H1 (cell line): ENCODE measurements at regions not wholly inside any gene's neighbourhood (a gene's known extent, or its start where the extent isn't known, plus 50 kb on each side); places are given as distances from the start of the nearest gene placed in this dataset.

Experiments
- CTCF ChIA-PET: fragments of 300-600 bp; sonication (Branson Sonifier 250); formaldehyde crosslinking; loops from one replicate; lab custom pipeline; 2021; ENCODE audit not compliant: partially characterized antibody; lab: Charles Lee
- POLR2A ChIA-PET: fragments of 300-600 bp; sonication (Branson Sonifier 250); formaldehyde crosslinking; loops from one replicate; lab custom pipeline; 2021; ENCODE audit warnings: inconsistent platforms; ENCODE audit not compliant: partially characterized antibody; lab: Charles Lee
- DNase-seq, 2 experiments: peaks; one replicate each; pipeline versions ENCODE4 v3.0.0 to v3.0.0-alpha.2; 2010 to 2022; ENCODE audit warnings: low spot score in 2 of 2, low read depth in 1 of 2, mixed read lengths in 1 of 2
- FAIRE-seq: peaks from 2 replicates; lab custom pipeline; 2011; peaks lifted over from hg19 to GRCh38; lab: Jason Lieb, UNC
- H2AFZ ChIP-seq: 2 replicates; pipeline ENCODE4 v1.8.1; 2012; ENCODE audit warnings: low read length, inconsistent platforms
- H2AK5ac ChIP-seq: 2 replicates; pipeline ENCODE4 v1.6.1; 2013; ENCODE audit warnings: low read depth, low read length
- H2BK120ac ChIP-seq: replicated peaks from 2 replicates; pipeline ENCODE3; 2013; ENCODE audit warnings: low read depth, low read length, inconsistent platforms
- H2BK12ac ChIP-seq: 2 replicates; pipeline ENCODE4 v1.6.1; 2013; ENCODE audit warnings: low read depth, low read length
- H2BK15ac ChIP-seq: 2 replicates; pipeline ENCODE4 v1.6.1; 2013; ENCODE audit warnings: low read length
- H2BK20ac ChIP-seq: 2 replicates; pipeline ENCODE4 v1.6.1; 2013; ENCODE audit warnings: low read length
- H2BK5ac ChIP-seq: 2 replicates; pipeline ENCODE4 v1.6.1; 2013; ENCODE audit warnings: low read depth, low read length
- H3K14ac ChIP-seq: 2 replicates; pipeline ENCODE4 v1.6.1; 2013; ENCODE audit warnings: inconsistent platforms; ENCODE audit not compliant: insufficient read length
- H3K18ac ChIP-seq: 2 replicates; pipeline ENCODE4 v1.6.1; 2013; ENCODE audit warnings: low read length; ENCODE audit errors: extremely low read depth
- H3K23ac ChIP-seq: 2 replicates; pipeline ENCODE4 v1.6.1; 2013; ENCODE audit warnings: inconsistent platforms; ENCODE audit not compliant: insufficient read length
- H3K23me2 ChIP-seq: 2 replicates; pipeline ENCODE4 v1.6.1; 2013; ENCODE audit warnings: low read depth, low read length
- H3K27ac ChIP-seq: 2 replicates; pipeline ENCODE4 v1.6.1; 2011; ENCODE audit warnings: low read depth, low read length, inconsistent platforms
- H3K27me3 ChIP-seq, 4 experiments: replicated peaks in 1 of 4; 1 replicate in 1 of 4; 2 replicates in 3 of 4; pipeline versions ENCODE4 v1.6.1 to v1.8.1; 2011 to 2013; ENCODE audit warnings: low read length in 3 of 4, mild to moderate bottlenecking in 3 of 4, inconsistent platforms in 2 of 4, mixed read lengths in 2 of 4, moderate library complexity in 1 of 4; ENCODE audit not compliant: control insufficient read depth in 3 of 4, insufficient read depth in 3 of 4; ENCODE audit errors: extremely low read depth in 1 of 4
- H3K36me3 ChIP-seq, 4 experiments: 2 replicates each; pipeline versions ENCODE4 v1.6.1 to v1.8.1; 2011 to 2013; ENCODE audit warnings: mild to moderate bottlenecking in 4 of 4, low read length in 3 of 4, moderate library complexity in 2 of 4, control low read depth in 1 of 4, inconsistent platforms in 1 of 4; ENCODE audit not compliant: insufficient read depth in 4 of 4, control insufficient read depth in 2 of 4
- H3K4ac ChIP-seq: replicated peaks from 2 replicates; pipeline ENCODE3; 2013; ENCODE audit warnings: low read length, low read depth, mixed read lengths, inconsistent platforms; ENCODE audit not compliant: insufficient read length
- H3K4me1 ChIP-seq, 4 experiments: replicated peaks in 1 of 4; 1 replicate in 1 of 4; 2 replicates in 3 of 4; pipeline versions ENCODE4 v1.6.1 to v1.8.1; 2011 to 2013; ENCODE audit warnings: low read length in 3 of 4, inconsistent platforms in 2 of 4, mixed read lengths in 1 of 4; ENCODE audit not compliant: insufficient read depth in 4 of 4, control insufficient read depth in 3 of 4
- H3K4me2 ChIP-seq, 2 experiments: 2 replicates each; pipeline versions ENCODE4 v1.6.1 to v1.8.1; 2011 to 2013; ENCODE audit warnings: low read depth in 2 of 2, low read length in 2 of 2, control low read depth in 1 of 2, inconsistent platforms in 1 of 2, mild to moderate bottlenecking in 1 of 2; ENCODE audit not compliant: insufficient read depth in 1 of 2
- H3K4me3 ChIP-seq, 4 experiments: fragments of 200-600, 300-600 bp in 1 of 4; sonication (generic), shearing (Covaris generic), sonication (Bioruptor Twin) in 1 of 4; 2 replicates each; pipeline versions ENCODE4 v1.5.1 to v1.8.1; 2011 to 2016; ENCODE audit warnings: low read length in 4 of 4, low read depth in 3 of 4, control low read depth in 2 of 4, inconsistent platforms in 2 of 4, mild to moderate bottlenecking in 2 of 4, mixed read lengths in 1 of 4, moderate library complexity in 1 of 4; ENCODE audit not compliant: insufficient read depth in 2 of 4; ENCODE audit errors: extremely low read depth in 1 of 4
- H3K56ac ChIP-seq: replicated peaks from 2 replicates; pipeline ENCODE3; 2013; ENCODE audit warnings: low read depth, mild to moderate bottlenecking, mixed read lengths, low read length, inconsistent platforms; ENCODE audit not compliant: insufficient read length
- H3K79me1 ChIP-seq: 2 replicates; pipeline ENCODE4 v1.6.1; 2013; ENCODE audit warnings: low read depth, low read length, control low read depth
- H3K79me2 ChIP-seq, 2 experiments: 2 replicates each; pipeline versions ENCODE4 v1.6.1 to v1.8.1; 2012 to 2013; ENCODE audit warnings: low read length in 2 of 2, mild to moderate bottlenecking in 2 of 2, inconsistent platforms in 1 of 2; ENCODE audit not compliant: insufficient read depth in 2 of 2, control insufficient read depth in 1 of 2
- H3K9ac ChIP-seq, 4 experiments: replicated peaks in 1 of 4; 1 replicate in 1 of 4; 2 replicates in 3 of 4; pipeline versions ENCODE4 v1.6.1 to v1.8.1; 2011 to 2013; ENCODE audit warnings: low read depth in 3 of 4, low read length in 3 of 4, control low read depth in 2 of 4, mild to moderate bottlenecking in 2 of 4, moderate library complexity in 2 of 4, inconsistent platforms in 1 of 4; ENCODE audit errors: extremely low read depth in 1 of 4
- H3K9me3 ChIP-seq, 2 experiments: 2 replicates each; pipeline versions ENCODE4 v1.6.1 to v1.8.1; 2012 to 2013; ENCODE audit warnings: mild to moderate bottlenecking in 2 of 2, moderate library complexity in 2 of 2, control low read depth in 1 of 2, inconsistent platforms in 1 of 2, low read depth in 1 of 2, low read length in 1 of 2, mixed read lengths in 1 of 2; ENCODE audit not compliant: insufficient read depth in 2 of 2
- H4K20me1 ChIP-seq, 2 experiments: replicated peaks in 1 of 2; 2 replicates each; pipeline versions ENCODE3 to v1.8.1; 2011 to 2013; ENCODE audit warnings: inconsistent platforms in 2 of 2, low read length in 2 of 2, mild to moderate bottlenecking in 1 of 2; ENCODE audit not compliant: insufficient read depth in 2 of 2, control insufficient read depth in 1 of 2
- H4K5ac ChIP-seq: 2 replicates; pipeline ENCODE4 v1.6.1; 2013; ENCODE audit warnings: low read length, low read depth, mixed read lengths, inconsistent platforms; ENCODE audit not compliant: insufficient read length
- H4K8ac ChIP-seq: 2 replicates; pipeline ENCODE4 v1.8.0; 2013; ENCODE audit warnings: mild to moderate bottlenecking, moderate library complexity, low read length, inconsistent platforms; ENCODE audit not compliant: insufficient read depth; ENCODE audit errors: extremely low read depth
- H4K91ac ChIP-seq: replicated peaks from 2 replicates; pipeline ENCODE3; 2013; ENCODE audit warnings: low read length, mixed read lengths, inconsistent platforms; ENCODE audit not compliant: insufficient read length
- CBX5 ChIP-seq: fragments of 300-800, 300-1000 bp; sonication (generic); IDR thresholded peaks from 2 replicates; pipeline ENCODE4 v1.7.1; 2016; ENCODE audit warnings: antibody characterized with exemption, low read length, low read depth
- CEBPB ChIP-seq: IDR thresholded peaks from 2 replicates; pipeline ENCODE4 v1.6.1; 2012; ENCODE audit warnings: low read depth, low read length
- EZH2 ChIP-seq: fragments of 200-600 bp; sonication (generic); IDR thresholded peaks from 2 replicates; pipeline ENCODE4 v1.7.1; 2012; ENCODE audit warnings: low read depth, mild to moderate bottlenecking, moderate library complexity, low read length, inconsistent platforms; ENCODE audit not compliant: severe bottlenecking
- GTF2F1 ChIP-seq: IDR thresholded peaks from 2 replicates; pipeline ENCODE4 v1.6.1; 2012; ENCODE audit warnings: low read depth, low read length, improper control_type of control experiment, borderline replicate concordance
- POLR2AphosphoS5 ChIP-seq: IDR thresholded peaks from 2 replicates; pipeline ENCODE4 v1.6.1; 2011; ENCODE audit warnings: low read depth, low read length
- RBBP5 ChIP-seq: IDR thresholded peaks from 2 replicates; pipeline ENCODE4 v1.7.1; 2012; ENCODE audit warnings: low read depth, mild to moderate bottlenecking, inconsistent platforms, low read length, moderate library complexity, borderline replicate concordance
- RFX5 ChIP-seq: IDR thresholded peaks from 2 replicates; pipeline ENCODE4 v1.6.1; 2011; ENCODE audit warnings: low read depth, low read length, improper control_type of control experiment, borderline replicate concordance
- SP1 ChIP-seq: IDR thresholded peaks from 2 replicates; pipeline ENCODE4 v1.6.1; 2011; ENCODE audit warnings: low read depth, low read length
- TBP ChIP-seq: IDR thresholded peaks from 2 replicates; pipeline ENCODE4 v1.6.1; 2011; ENCODE audit warnings: low read depth, low read length, improper control_type of control experiment
- WGBS, 2 experiments: shearing (Covaris generic) in 1 of 2; methylation state at CpG; one replicate each; pipeline versions ENCODE4 v1.1.6 to v1.1.7; 2013 to 2015; ENCODE audit warnings: low lambda C conversion rate in 2 of 2, mixed read lengths in 2 of 2, inconsistent platforms in 1 of 2, low coverage in 1 of 2, missing lambda C conversion rate in 1 of 2; ENCODE audit not compliant: insufficient replicate concordance in 2 of 2, insufficient coverage in 1 of 2, insufficient read length in 1 of 2; ENCODE audit errors: extremely low coverage in 1 of 2, missing lambda C conversion rate in 1 of 2; 5-methylcytosine and 5-hydroxymethylcytosine counted together
- TF ChIP-seq, protein P1 (sequence below), 3 experiments: IDR thresholded peaks; 1 replicate in 2 of 3; 2 replicates in 1 of 3; pipeline versions ENCODE4 v1.5.1 to v1.6.1; 2011; ENCODE audit warnings: low read length in 3 of 3, mild to moderate bottlenecking in 3 of 3, inconsistent platforms in 2 of 3, low read depth in 1 of 3, moderate library complexity in 1 of 3; ENCODE audit not compliant: insufficient read depth in 1 of 3; ENCODE audit errors: control extremely low read depth in 1 of 3

DNA sequence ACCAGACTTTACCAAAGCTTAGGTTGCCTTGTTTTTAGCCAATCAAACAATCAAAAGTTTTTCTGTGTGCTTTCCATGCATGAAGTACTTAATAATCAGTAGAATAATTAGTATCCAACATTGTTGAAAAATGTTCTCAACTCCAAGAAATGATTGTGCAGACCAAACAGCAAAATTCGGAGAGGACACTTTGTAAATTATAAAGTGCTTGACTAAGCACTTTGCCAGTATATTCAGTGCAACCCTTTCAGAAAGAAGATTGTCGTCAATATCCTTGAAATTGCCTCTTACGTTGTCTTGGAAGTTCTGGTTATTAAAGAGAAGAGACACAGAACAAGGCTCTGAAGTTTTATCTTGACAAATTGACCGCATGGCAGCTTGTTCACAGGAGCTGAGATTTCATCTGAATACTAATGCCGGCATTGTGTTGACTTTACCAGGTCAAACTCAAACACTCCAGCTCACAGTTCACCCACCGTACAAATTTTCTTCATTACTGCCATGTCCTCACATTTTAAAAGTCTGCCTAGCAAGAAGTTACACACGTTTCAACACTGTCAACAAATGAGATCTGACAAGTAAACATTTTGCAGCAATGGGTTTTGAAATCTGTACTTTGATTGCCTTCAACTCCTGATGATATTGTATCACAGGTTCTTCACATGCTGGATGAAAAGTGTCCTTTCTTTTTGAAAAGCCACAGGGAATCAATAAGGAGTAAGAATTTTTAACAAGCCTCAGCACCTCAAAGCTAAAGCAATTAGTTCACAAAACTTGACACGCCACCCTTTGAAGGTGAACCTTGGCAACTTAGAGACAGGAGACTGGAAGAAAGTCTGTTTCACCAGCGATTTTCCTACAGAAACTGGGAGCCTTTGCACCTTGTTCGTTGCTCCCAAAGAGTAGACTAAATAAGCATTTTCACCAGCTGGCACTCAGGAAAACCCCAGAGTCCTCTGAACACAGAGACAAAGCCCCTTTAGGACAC is 150.9 kb downstream of the RFC3 start:
- H3K14ac ChIP-seq, result no peak overlapping the region
- H3K23me2 ChIP-seq, result no peaks in the 10 kb centered on the region
- no peak overlapping the region for H2AK5ac ChIP-seq
- H3K4ac ChIP-seq, result no peak overlapping the region
- no peak for DNase-seq
- no peak overlapping the region for H3K9ac ChIP-seq
- no peak overlapping the region for H3K4me2 ChIP-seq
- no peaks in the 10 kb centered on the region for H3K79me2 ChIP-seq
- H3K56ac ChIP-seq, result no peak overlapping the region
- WGBS, 2 experiments, result 82% methylated on average over 10 of the region's 10 CpGs; no CpG with 5 or more reads in 1 of the 2 experiments
- no peaks in the 10 kb centered on the region for H4K20me1 ChIP-seq
- no peak overlapping the region for H2BK15ac ChIP-seq
- no peak overlapping the region for H2BK12ac ChIP-seq
- H2BK20ac ChIP-seq, result no peak overlapping the region
- no peaks in the 10 kb centered on the region for H3K4me1 ChIP-seq
- no peak overlapping the region for H4K8ac ChIP-seq
- no peak overlapping the region for H4K91ac ChIP-seq
- H3K18ac ChIP-seq, result no peak overlapping the region
- no peak overlapping the region for H2BK120ac ChIP-seq
- no peak overlapping the region for H2BK5ac ChIP-seq
- H3K79me1 ChIP-seq, result no peaks in the 10 kb centered on the region
- H3K23ac ChIP-seq, result no peak overlapping the region
- no peaks in the 10 kb centered on the region; a peak in 2 of 4 replicates for H3K9me3 ChIP-seq
- H3K36me3 ChIP-seq, result no peaks in the 10 kb centered on the region
- no peak overlapping the region for H3K27ac ChIP-seq
- H3K27me3 ChIP-seq, result no peaks in the 10 kb centered on the region
- H3K4me3 ChIP-seq, result no peak overlapping the region
- no peak for FAIRE-seq
- ChIA-PET POLR2A (no interaction called here), CTCF (no interaction called here)
- no peak overlapping the region for H4K5ac ChIP-seq
- no peak overlapping the region for H2AFZ ChIP-seq
- TF ChIP-seq, protein P1, sequence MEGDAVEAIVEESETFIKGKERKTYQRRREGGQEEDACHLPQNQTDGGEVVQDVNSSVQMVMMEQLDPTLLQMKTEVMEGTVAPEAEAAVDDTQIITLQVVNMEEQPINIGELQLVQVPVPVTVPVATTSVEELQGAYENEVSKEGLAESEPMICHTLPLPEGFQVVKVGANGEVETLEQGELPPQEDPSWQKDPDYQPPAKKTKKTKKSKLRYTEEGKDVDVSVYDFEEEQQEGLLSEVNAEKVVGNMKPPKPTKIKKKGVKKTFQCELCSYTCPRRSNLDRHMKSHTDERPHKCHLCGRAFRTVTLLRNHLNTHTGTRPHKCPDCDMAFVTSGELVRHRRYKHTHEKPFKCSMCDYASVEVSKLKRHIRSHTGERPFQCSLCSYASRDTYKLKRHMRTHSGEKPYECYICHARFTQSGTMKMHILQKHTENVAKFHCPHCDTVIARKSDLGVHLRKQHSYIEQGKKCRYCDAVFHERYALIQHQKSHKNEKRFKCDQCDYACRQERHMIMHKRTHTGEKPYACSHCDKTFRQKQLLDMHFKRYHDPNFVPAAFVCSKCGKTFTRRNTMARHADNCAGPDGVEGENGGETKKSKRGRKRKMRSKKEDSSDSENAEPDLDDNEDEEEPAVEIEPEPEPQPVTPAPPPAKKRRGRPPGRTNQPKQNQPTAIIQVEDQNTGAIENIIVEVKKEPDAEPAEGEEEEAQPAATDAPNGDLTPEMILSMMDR (IDR thresholded peaks at IDR 0.05; ENCODE audit: control extremely low read depth in 1 of 3, insufficient read depth in 1 of 3, low read depth in 1 of 3, low read length in 3 of 3), result no peak
- TF ChIP-seq RFX5 (no peak), TBP (no peak), CBX5 (no peak), POLR2AphosphoS5 (no peak), SP1 (no peak), CEBPB (no peak), RBBP5 (no peak), EZH2 (no peak), GTF2F1 (no peak)
